ENCODE measurements at regions not wholly inside any gene's neighbourhood (a gene's known extent, or its start where the extent isn't known, plus 50 kb on each side); places are given as distances from the start of the nearest gene placed in this dataset.

DNA sequence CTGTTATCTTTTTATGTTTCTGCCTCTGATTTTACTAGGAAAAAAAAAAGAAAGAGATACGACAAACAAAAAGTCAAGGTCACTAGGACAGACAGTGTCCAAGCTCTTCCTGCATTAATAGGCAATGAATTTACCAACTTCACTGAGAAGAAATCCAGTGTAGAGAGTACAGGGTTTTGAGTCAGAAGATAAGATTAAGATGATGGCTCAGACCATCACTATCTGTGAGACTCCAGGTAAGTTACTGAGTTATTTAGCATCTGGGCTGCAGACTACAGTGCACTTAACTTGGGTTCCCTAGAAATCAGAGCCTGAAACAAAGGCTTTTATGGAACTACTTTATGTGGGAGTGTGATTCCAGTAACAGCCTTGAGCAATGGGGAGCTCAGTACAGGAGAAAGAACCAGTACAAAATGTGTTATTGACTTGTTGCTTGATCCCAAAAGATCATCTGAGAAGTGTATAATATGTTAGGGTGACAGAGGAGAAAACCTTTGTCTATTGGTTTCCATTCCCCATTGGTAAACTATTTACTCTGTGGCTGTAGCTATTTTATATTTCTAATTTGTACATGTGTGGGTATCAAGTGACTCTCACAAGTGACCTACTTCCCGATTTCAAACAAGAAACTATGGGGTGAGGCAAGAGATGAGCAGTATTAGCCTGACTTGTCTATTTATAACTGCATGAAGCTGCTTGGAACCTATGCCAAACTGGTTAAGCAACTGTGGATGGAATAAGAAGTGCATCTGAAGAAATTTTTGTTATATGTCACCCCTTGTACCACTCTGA, 395.8 kb downstream of the RAB38 start:
- TF ChIP-seq CTCF (IDR thresholded peaks at IDR 0.05) (no peak), EZH2phosphoT487 (IDR thresholded peaks at IDR 0.05) (no peak), EZH2 (IDR thresholded peaks at IDR 0.05) (no peak)
